ENCODE measurements at regions not wholly inside any gene's neighbourhood (a gene's known extent, or its start where the extent isn't known, plus 50 kb on each side); places are given as distances from the start of the nearest gene placed in this dataset.
A peak's percentile ranks its signal among the peaks of the same experiment; 100 is the strongest.

- no peaks in the 10 kb centered on the region for H3K27me3 ChIP-seq
- TF ChIP-seq POLR2AphosphoS5 (IDR thresholded peaks at IDR 0.05; ENCODE audit: insufficient read depth in 1 of 2, low read depth in 1 of 2) (no peak), POLR2A (IDR thresholded peaks at IDR 0.05) (no peak), CTCF (IDR thresholded peaks at IDR 0.05) (peak in 2 of 3 experiments; percentile 30 to 48)
- H3K36me3 ChIP-seq = no peaks in the 10 kb centered on the region
- H3K4me3 ChIP-seq = no peak overlapping the region
- H3K27ac ChIP-seq = no peak overlapping the region
- no peaks in the 10 kb centered on the region for H3K4me1 ChIP-seq
- intact Hi-C loops (cut with DNase I) = loop anchor here (10.0 kb wide), 1 partner anchor 389 kb away; no protein-coding TSS in a partner anchor
- H3K9me3 ChIP-seq = no peaks in the 10 kb centered on the region
- DNase-seq (ENCODE audit: extremely low spot score in 2 of 2) = no peak
Observed at GRCh38 chr14:101235335-101236103, 325.8 kb upstream of the DIO3 start.

GRCh38 chr14:101236496-101237251 is 324.6 kb upstream of the DIO3 start:
- no peak for DNase-seq (ENCODE audit: extremely low spot score in 2 of 2)
- H3K27me3 ChIP-seq = no peaks in the 10 kb centered on the region
- no peaks in the 10 kb centered on the region for H3K4me1 ChIP-seq
- H3K9me3 ChIP-seq = no peaks in the 10 kb centered on the region
- intact Hi-C loops (cut with DNase I) = loop anchor here (10.0 kb wide), 1 partner anchor 388 kb away; no protein-coding TSS in a partner anchor
- H3K27ac ChIP-seq = no peak overlapping the region
- no peak overlapping the region for H3K4me3 ChIP-seq
- no peak for TF ChIP-seq POLR2A (IDR thresholded peaks at IDR 0.05)
- TF ChIP-seq CTCF (IDR thresholded peaks at IDR 0.05) = no peak
- TF ChIP-seq POLR2AphosphoS5 (IDR thresholded peaks at IDR 0.05; ENCODE audit: insufficient read depth in 1 of 2, low read depth in 1 of 2) = no peak
- H3K36me3 ChIP-seq = no peaks in the 10 kb centered on the region

DNA sequence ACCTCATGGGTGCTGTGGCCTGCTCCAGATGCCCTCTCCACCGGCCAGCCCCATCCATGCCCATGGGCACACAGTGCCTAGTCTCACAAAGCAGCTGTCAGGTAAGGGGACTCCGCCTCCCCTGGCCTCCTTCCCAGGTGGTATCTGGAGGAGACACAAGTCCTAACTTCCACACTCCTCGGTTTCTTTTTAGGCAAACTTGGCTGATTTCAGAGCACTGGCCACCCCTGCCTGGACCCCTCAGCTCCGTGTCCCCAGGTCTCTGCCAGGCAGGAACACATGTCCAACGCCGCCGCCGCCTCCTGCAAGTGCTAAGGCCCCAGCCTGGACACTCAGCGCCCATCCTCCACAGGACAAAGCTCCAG is 324.1 kb upstream of the DIO3 start:
- no peak overlapping the region for H3K4me3 ChIP-seq
- TF ChIP-seq POLR2AphosphoS5 (IDR thresholded peaks at IDR 0.05; ENCODE audit: insufficient read depth in 1 of 2, low read depth in 1 of 2) (no peak), CTCF (IDR thresholded peaks at IDR 0.05) (no peak), POLR2A (IDR thresholded peaks at IDR 0.05) (no peak)
- H3K9me3 ChIP-seq = no peaks in the 10 kb centered on the region
- intact Hi-C loops (cut with DNase I) = loop anchor here (10.0 kb wide), 1 partner anchor 388 kb away; no protein-coding TSS in a partner anchor
- no peaks in the 10 kb centered on the region for H3K36me3 ChIP-seq
- no peaks in the 10 kb centered on the region for H3K4me1 ChIP-seq
- no peaks in the 10 kb centered on the region for H3K27me3 ChIP-seq
- DNase-seq (ENCODE audit: extremely low spot score in 2 of 2) = no peak
- no peak overlapping the region for H3K27ac ChIP-seq

GRCh38 chr14:101239065-101239464 is 322.2 kb upstream of the DIO3 start:
- DNase-seq (ENCODE audit: extremely low spot score in 2 of 2) = no peak
- no peaks in the 10 kb centered on the region for H3K36me3 ChIP-seq
- H3K27me3 ChIP-seq = no peaks in the 10 kb centered on the region
- no peak for TF ChIP-seq CTCF (IDR thresholded peaks at IDR 0.05)
- no peak for TF ChIP-seq POLR2AphosphoS5 (IDR thresholded peaks at IDR 0.05; ENCODE audit: insufficient read depth in 1 of 2, low read depth in 1 of 2)
- no peak for TF ChIP-seq POLR2A (IDR thresholded peaks at IDR 0.05)
- H3K4me1 ChIP-seq = no peaks in the 10 kb centered on the region
- H3K27ac ChIP-seq = no peak overlapping the region
- intact Hi-C loops (cut with DNase I) = loop anchor here (10.0 kb wide), 1 partner anchor 386 kb away; no protein-coding TSS in a partner anchor
- H3K9me3 ChIP-seq = no peaks in the 10 kb centered on the region
- H3K4me3 ChIP-seq = no peak overlapping the region

All from vagina (tissue), 2 donors.